ENCODE measurements at regions not wholly inside any gene's neighbourhood (a gene's known extent, or its start where the extent isn't known, plus 50 kb on each side); places are given as distances from the start of the nearest gene placed in this dataset.

DNA sequence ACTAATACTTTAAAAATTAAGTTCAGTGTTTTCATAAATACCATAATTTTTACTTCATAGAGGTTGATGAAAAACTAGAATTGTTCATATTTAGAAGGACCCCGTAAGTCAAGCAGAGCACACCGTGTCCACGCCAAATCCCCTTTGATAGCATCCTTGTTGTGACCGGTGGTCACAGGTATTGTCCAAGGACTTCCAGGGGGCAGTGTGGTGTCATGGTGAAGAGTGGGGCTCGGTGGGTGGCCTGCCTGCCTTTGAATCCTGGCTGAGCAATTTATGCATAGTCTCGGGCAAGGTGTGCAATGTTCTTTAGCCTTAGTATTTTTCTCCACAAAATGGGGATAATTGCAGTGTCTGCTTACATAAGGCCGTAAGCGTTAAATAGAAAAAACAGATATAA, 169.9 kb downstream of the KTN1 start:
- Histone ChIP-seq H3K9me3 (no peaks in the 10 kb centered on the region), H3K36me3 (no peaks in the 10 kb centered on the region), H3K4me3 (no peak overlapping the region), H3K27me3 (replicated peaks; ENCODE audit: insufficient read depth) (no peaks in the 10 kb centered on the region), H3K27ac (no peak overlapping the region), H3K4me1 (ENCODE audit: control insufficient read depth in 1 of 2, low read depth in 2 of 2) (peaks cover 0 to 3% of the 10 kb centered on the region in 2 donors)
- ATAC-seq (ENCODE audit: insufficient number of reproducible peaks, low FRiP score, low read depth) (no peak), DNase-seq (ENCODE audit: low spot score) (no peak)
- TF ChIP-seq, protein P1, sequence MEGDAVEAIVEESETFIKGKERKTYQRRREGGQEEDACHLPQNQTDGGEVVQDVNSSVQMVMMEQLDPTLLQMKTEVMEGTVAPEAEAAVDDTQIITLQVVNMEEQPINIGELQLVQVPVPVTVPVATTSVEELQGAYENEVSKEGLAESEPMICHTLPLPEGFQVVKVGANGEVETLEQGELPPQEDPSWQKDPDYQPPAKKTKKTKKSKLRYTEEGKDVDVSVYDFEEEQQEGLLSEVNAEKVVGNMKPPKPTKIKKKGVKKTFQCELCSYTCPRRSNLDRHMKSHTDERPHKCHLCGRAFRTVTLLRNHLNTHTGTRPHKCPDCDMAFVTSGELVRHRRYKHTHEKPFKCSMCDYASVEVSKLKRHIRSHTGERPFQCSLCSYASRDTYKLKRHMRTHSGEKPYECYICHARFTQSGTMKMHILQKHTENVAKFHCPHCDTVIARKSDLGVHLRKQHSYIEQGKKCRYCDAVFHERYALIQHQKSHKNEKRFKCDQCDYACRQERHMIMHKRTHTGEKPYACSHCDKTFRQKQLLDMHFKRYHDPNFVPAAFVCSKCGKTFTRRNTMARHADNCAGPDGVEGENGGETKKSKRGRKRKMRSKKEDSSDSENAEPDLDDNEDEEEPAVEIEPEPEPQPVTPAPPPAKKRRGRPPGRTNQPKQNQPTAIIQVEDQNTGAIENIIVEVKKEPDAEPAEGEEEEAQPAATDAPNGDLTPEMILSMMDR (IDR thresholded peaks at IDR 0.05): no peak

DNA sequence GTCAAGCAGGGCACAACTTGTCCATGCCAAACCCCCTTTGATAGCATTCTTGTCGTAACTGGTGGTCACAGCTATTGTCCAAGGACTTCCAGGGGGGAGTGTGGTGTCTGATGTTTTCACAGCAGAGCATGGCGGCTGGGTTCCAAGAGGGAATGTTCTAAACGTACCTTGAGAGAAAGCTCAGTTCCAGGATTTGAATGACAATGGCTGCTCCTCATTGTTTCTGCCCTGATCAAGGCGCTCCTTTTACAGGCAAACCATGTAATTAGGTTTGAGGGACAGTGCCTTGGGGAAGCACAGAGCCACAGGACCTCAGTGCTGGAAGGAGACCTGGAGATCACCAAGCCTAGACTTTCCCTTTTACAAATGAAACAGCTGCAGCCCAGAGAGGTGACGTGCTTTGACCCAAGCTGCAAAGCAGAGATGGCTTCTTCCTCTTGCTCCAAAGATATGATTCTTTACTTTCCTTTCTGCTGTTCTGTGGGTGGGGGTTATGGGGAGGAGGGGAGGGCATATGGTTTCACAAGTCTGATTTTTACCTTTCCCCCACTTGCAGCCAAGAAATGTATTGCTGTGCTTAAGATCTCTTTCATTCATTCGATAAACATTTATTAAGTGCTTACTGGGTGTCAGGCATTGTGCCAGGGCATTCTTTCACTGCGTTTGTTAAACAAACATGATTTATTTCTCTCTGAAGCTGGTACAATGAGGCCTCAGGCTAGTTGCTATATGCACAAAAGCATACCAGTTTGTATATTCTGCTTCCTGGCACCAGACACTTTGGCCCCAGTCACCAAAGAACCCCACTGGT, 172.8 kb downstream of the KTN1 start:
- DNase-seq (ENCODE audit: low spot score) (no peak), ATAC-seq (ENCODE audit: insufficient number of reproducible peaks, low FRiP score, low read depth) (no peak)
- TF ChIP-seq, protein P1 (IDR thresholded peaks at IDR 0.05): no peak
- H3K9me3 ChIP-seq: no peaks in the 10 kb centered on the region
- H3K4me3 ChIP-seq: no peak overlapping the region
- peaks cover 0 to 3% of the 10 kb centered on the region in 2 donors for H3K4me1 ChIP-seq (ENCODE audit: control insufficient read depth in 1 of 2, low read depth in 2 of 2)
- H3K27ac ChIP-seq: no peak overlapping the region
- no peaks in the 10 kb centered on the region for H3K36me3 ChIP-seq
- no peaks in the 10 kb centered on the region for H3K27me3 ChIP-seq (replicated peaks; ENCODE audit: insufficient read depth)

- no peaks in the 10 kb centered on the region for H3K27me3 ChIP-seq (replicated peaks; ENCODE audit: insufficient read depth)
- no peaks in the 10 kb centered on the region for H3K9me3 ChIP-seq
- H3K27ac ChIP-seq: no peak overlapping the region
- TF ChIP-seq, protein P1 (IDR thresholded peaks at IDR 0.05): no peak
- DNase-seq (ENCODE audit: low spot score) (no peak), ATAC-seq (ENCODE audit: insufficient number of reproducible peaks, low FRiP score, low read depth) (no peak)
- H3K4me3 ChIP-seq: no peak overlapping the region
- H3K36me3 ChIP-seq: no peaks in the 10 kb centered on the region
- peaks cover 0 to 3% of the 10 kb centered on the region in 2 donors for H3K4me1 ChIP-seq (ENCODE audit: control insufficient read depth in 1 of 2, low read depth in 2 of 2)
Measured at GRCh38 chr14:55754471-55754870, 174.5 kb downstream of the KTN1 start.

- ATAC-seq (ENCODE audit: insufficient number of reproducible peaks, low FRiP score, low read depth) (no peak), DNase-seq (ENCODE audit: low spot score) (no peak)
- peaks cover 0 to 3% of the 10 kb centered on the region in 2 donors for H3K4me1 ChIP-seq (ENCODE audit: control insufficient read depth in 1 of 2, low read depth in 2 of 2)
- H3K36me3 ChIP-seq: no peaks in the 10 kb centered on the region
- no peak overlapping the region for H3K4me3 ChIP-seq
- TF ChIP-seq, protein P1 (IDR thresholded peaks at IDR 0.05): no peak
- no peaks in the 10 kb centered on the region for H3K27me3 ChIP-seq (replicated peaks; ENCODE audit: insufficient read depth)
- no peak overlapping the region for H3K27ac ChIP-seq
- no peaks in the 10 kb centered on the region for H3K9me3 ChIP-seq
Measured at GRCh38 chr14:55754871-55755270, 174.9 kb downstream of the KTN1 start.

GRCh38 chr14:55756078-55756477, 176.1 kb downstream of the KTN1 start:
- DNase-seq (ENCODE audit: low spot score) (no peak), ATAC-seq (ENCODE audit: insufficient number of reproducible peaks, low FRiP score, low read depth) (no peak)
- Histone ChIP-seq H3K9me3 (no peaks in the 10 kb centered on the region), H3K27me3 (replicated peaks; ENCODE audit: insufficient read depth) (no peaks in the 10 kb centered on the region), H3K36me3 (no peaks in the 10 kb centered on the region), H3K4me1 (ENCODE audit: control insufficient read depth in 1 of 2, low read depth in 2 of 2) (peaks cover 0 to 3% of the 10 kb centered on the region in 2 donors), H3K27ac (no peak overlapping the region), H3K4me3 (no peak overlapping the region)
- TF ChIP-seq, protein P1 (IDR thresholded peaks at IDR 0.05): no peak
